ENCODE measurements at regions not wholly inside any gene's neighbourhood (a gene's known extent, or its start where the extent isn't known, plus 50 kb on each side); places are given as distances from the start of the nearest gene placed in this dataset.

GRCh38 chr1:165045902-165046301 is 310.6 kb downstream of the LMX1A start:
- 0 out of 4 replicates have a peak, but pooled peaks cover 0 to 4% of the 10 kb centered on the region in 2 experiments for H3K4me1 ChIP-seq (ENCODE audit: control insufficient read depth in 1 of 2, insufficient read depth in 2 of 2, low read length in 2 of 2)
- intact Hi-C loops (cut with micrococcal nuclease) = no loop called here
- no TSS peak for BruUV-seq (replicated peaks)
- no peak overlapping the region for H2AFZ ChIP-seq (ENCODE audit: low read depth, low read length, poor library complexity, severe bottlenecking)
- H3K9me3 ChIP-seq (ENCODE audit: control insufficient read depth in 1 of 2, insufficient read depth in 1 of 2, low read depth in 1 of 2, low read length in 2 of 2) = no peaks in the 10 kb centered on the region
- H3K4me3 ChIP-seq (replicated peaks in 1 of 2; ENCODE audit: low read depth in 1 of 2, low read length in 2 of 2) = no peak overlapping the region
- H3K9me2 ChIP-seq (ENCODE audit: insufficient read depth) = no peaks in the 10 kb centered on the region
- no peaks in the 10 kb centered on the region for H3K79me2 ChIP-seq (ENCODE audit: insufficient read depth, low read length)
- H3K9ac ChIP-seq (ENCODE audit: low read length) = no peak overlapping the region
- POLR2A ChIA-PET = no interaction called here
- no peak overlapping the region for H3K4me2 ChIP-seq (ENCODE audit: low read length)
- RAD21 ChIA-PET (ENCODE audit: low non-redundant PET in 1 of 2, low total read pairs in 2 of 2, uncharacterized antibody in 2 of 2, unreplicated experiment in 2 of 2) = no interaction called here
- TF ChIP-seq SP1 (IDR thresholded peaks at IDR 0.05; ENCODE audit: low read depth) = no peak
- H4K20me1 ChIP-seq (ENCODE audit: insufficient read depth) = no peaks in the 10 kb centered on the region
- H3K36me3 ChIP-seq (ENCODE audit: control insufficient read depth in 1 of 2, insufficient read depth in 2 of 2, low read length in 2 of 2) = no peaks in the 10 kb centered on the region
- no peak for DNase-seq (ENCODE audit: low read depth, low spot score)
- no peak for ATAC-seq
- CTCF ChIA-PET = no interaction called here
- H3K27me3 ChIP-seq (ENCODE audit: insufficient read depth, low read length) = no peaks in the 10 kb centered on the region
- H3K27ac ChIP-seq (ENCODE audit: low read depth, low read length) = no peak overlapping the region

- Histone ChIP-seq H3K79me2 (ENCODE audit: insufficient read depth, low read length) (no peaks in the 10 kb centered on the region), H3K4me3 (replicated peaks in 1 of 2; ENCODE audit: low read depth in 1 of 2, low read length in 2 of 2) (no peak overlapping the region), H3K27ac (ENCODE audit: low read depth, low read length) (no peak overlapping the region), H3K9ac (ENCODE audit: low read length) (no peak overlapping the region), H4K20me1 (ENCODE audit: insufficient read depth) (no peaks in the 10 kb centered on the region), H3K36me3 (ENCODE audit: control insufficient read depth in 1 of 2, insufficient read depth in 2 of 2, low read length in 2 of 2) (no peaks in the 10 kb centered on the region), H3K4me2 (ENCODE audit: low read length) (no peak overlapping the region), H3K9me3 (ENCODE audit: control insufficient read depth in 1 of 2, insufficient read depth in 1 of 2, low read depth in 1 of 2, low read length in 2 of 2) (no peaks in the 10 kb centered on the region), H2AFZ (ENCODE audit: low read depth, low read length, poor library complexity, severe bottlenecking) (no peak overlapping the region), H3K9me2 (ENCODE audit: insufficient read depth) (no peaks in the 10 kb centered on the region), H3K4me1 (ENCODE audit: control insufficient read depth in 1 of 2, insufficient read depth in 2 of 2, low read length in 2 of 2) (no peaks in the 10 kb centered on the region), H3K27me3 (ENCODE audit: insufficient read depth, low read length) (no peaks in the 10 kb centered on the region)
- ATAC-seq (no peak), DNase-seq (ENCODE audit: low read depth, low spot score) (no peak)
- POLR2A ChIA-PET = no interaction called here
- intact Hi-C loops (cut with micrococcal nuclease) = no loop called here
- TF ChIP-seq MAX (IDR thresholded peaks at IDR 0.05) (no peak), ATF3 (IDR thresholded peaks at IDR 0.05) (no peak), CBX3 (IDR thresholded peaks at IDR 0.05; ENCODE audit: low read depth) (no peak), TCF7L2 (IDR thresholded peaks at IDR 0.05; ENCODE audit: borderline replicate concordance, extremely low read depth, insufficient read depth, insufficient read length) (no peak), EZH2phosphoT487 (IDR thresholded peaks at IDR 0.05; ENCODE audit: borderline replicate concordance) (no peak), ZBTB33 (IDR thresholded peaks at IDR 0.05; ENCODE audit: extremely low read depth, insufficient replicate concordance, low read length) (no peak), RAD21 (IDR thresholded peaks at IDR 0.05; ENCODE audit: low read depth) (no peak), POLR2A (IDR thresholded peaks at IDR 0.05; ENCODE audit: borderline replicate concordance, extremely low read depth, insufficient read depth, insufficient read length) (no peak), POLR2AphosphoS5 (IDR thresholded peaks at IDR 0.05; ENCODE audit: low read depth, low read length) (no peak)
- RAD21 ChIA-PET (ENCODE audit: low non-redundant PET in 1 of 2, low total read pairs in 2 of 2, uncharacterized antibody in 2 of 2, unreplicated experiment in 2 of 2) = no interaction called here
- no TSS peak for BruUV-seq (replicated peaks)
- CTCF ChIA-PET = no interaction called here
These were observed 315.9 kb downstream of the LMX1A start for GRCh38 chr1:165040641-165041040.

Data from HCT116 (cell line).